Spinal cord (tissue), 9 donors: ENCODE measurements at regions not wholly inside any gene's neighbourhood (a gene's known extent, or its start where the extent isn't known, plus 50 kb on each side); places are given as distances from the start of the nearest gene placed in this dataset.
"Not testable (repeated sequence)": the region's sequence is repeated elsewhere in the genome, so short reads cannot be mapped to it uniquely, and the experiment has no call there.

ENCODE experiments used
- DNase-seq, 6 donors: peaks; one replicate each; pipeline versions ENCODE4 v3.0.0 to v3.0.0-alpha.2; 2013 to 2015; ENCODE audit warnings: low spot score in 6 of 6, low read depth in 4 of 6
- H3K27ac ChIP-seq: one replicate; pipeline ENCODE4 v1.5.1; 2013; ENCODE audit warnings: low read depth, low read length, control low read depth
- H3K27me3 ChIP-seq: one replicate; pipeline ENCODE4 v1.6.1; 2013; ENCODE audit warnings: low read length; ENCODE audit not compliant: control insufficient read depth, insufficient read depth
- H3K36me3 ChIP-seq: one replicate; pipeline ENCODE4 v1.6.1; 2013; ENCODE audit warnings: low read length; ENCODE audit not compliant: control insufficient read depth, insufficient read depth
- H3K4me1 ChIP-seq: one replicate; pipeline ENCODE4 v1.6.1; 2013; ENCODE audit warnings: low read length; ENCODE audit not compliant: control insufficient read depth, insufficient read depth
- H3K4me3 ChIP-seq: one replicate; pipeline ENCODE4 v1.5.1; 2013; ENCODE audit warnings: low read depth, low read length, control low read depth
- H3K9me3 ChIP-seq: one replicate; pipeline ENCODE4 v1.6.1; 2013; ENCODE audit warnings: low read length; ENCODE audit not compliant: control insufficient read depth, insufficient read depth
- WGBS: methylation state at CpG from one replicate; pipeline ENCODE4 v1.1.5; 2013; ENCODE audit warnings: missing lambda C conversion rate; ENCODE audit not compliant: insufficient coverage; 5-methylcytosine and 5-hydroxymethylcytosine counted together
- donor health status: healthy.

DNA sequence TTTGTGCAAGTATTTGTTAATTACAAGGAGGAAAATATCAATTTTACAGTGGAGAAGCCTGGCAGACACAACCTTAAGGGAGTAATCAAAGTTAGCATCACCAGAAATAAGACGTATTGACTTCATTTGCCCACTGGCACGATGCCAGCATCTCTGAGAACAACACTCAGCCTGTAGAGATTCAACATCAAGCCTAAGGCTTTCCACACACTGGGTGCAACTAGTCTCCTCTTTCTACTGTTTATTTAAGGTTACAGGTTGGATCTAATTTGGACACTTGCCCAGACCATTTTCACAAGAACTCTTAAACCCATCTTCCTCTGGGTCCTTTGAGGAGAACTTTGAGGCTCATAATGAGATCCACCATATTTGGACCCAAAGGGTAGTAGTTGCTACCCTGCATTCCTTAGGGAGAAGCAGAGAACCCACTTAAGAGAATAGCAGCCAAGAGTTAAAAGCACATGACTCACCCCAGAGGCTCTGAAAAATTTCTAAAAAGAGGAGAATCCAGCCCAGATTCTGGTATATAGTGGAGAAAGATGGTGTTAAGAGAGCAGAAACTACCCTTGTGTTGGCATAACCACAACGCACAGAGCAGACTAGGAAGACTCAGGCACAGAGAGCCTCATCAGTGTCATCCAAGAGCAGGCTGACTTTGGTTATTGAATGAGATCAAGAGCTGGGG lies 97.3 kb downstream of the CCDC71L start:
- no peaks in the 10 kb centered on the region for H3K9me3 ChIP-seq
- peak in 2 of 6 donors; percentile 7 to 77 for DNase-seq
- H3K36me3 ChIP-seq = no peaks in the 10 kb centered on the region
- H3K27me3 ChIP-seq = no peaks in the 10 kb centered on the region
- no peak overlapping the region for H3K27ac ChIP-seq
- H3K4me3 ChIP-seq = no peak overlapping the region
- H3K4me1 ChIP-seq = no peaks in the 10 kb centered on the region
- 90% methylated on average over 1 of the region's 3 CpGs for WGBS

DNA sequence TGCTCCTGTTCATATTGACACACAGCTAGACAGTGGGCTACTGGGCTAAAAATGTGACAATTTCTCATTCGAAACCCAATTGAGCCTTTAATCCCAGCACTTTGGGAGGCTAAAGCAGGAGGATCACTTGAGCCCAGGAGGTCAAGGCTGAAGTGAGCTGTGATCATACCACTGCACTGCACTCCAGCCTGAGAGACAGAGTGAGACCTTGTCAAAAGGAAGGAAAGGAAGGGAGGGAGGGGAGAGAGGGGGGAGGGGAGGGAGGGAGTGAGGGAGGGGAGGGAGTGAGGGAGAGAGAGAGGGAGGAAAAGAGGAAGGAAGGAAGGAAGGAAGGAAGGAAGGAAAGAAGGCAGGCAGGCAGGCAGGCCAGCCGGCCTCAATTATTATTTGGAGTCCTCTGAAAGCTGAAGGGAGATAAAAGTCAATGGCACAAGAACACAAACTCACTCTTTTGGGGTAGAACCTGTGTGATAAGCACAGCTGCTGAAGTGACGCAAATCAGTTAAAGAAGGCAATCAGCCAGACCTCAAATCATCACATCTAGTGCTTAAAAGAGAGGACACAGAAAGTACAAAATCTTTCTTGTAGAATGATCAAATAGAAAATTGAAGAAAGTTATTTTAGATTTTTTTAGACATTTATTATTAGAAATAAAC lies 98.1 kb downstream of the CCDC71L start:
- no peaks in the 10 kb centered on the region for H3K27me3 ChIP-seq
- peak in 1 of 6 donors; percentile 5 for DNase-seq
- WGBS = 92% methylated on average over 2 of the region's 3 CpGs
- no peaks in the 10 kb centered on the region for H3K4me1 ChIP-seq
- no peak overlapping the region for H3K27ac ChIP-seq
- H3K36me3 ChIP-seq = no peaks in the 10 kb centered on the region
- no peak overlapping the region for H3K4me3 ChIP-seq
- no peaks in the 10 kb centered on the region for H3K9me3 ChIP-seq

- 76% methylated on average over 2 of the region's 4 CpGs for WGBS
- H3K4me1 ChIP-seq = no peaks in the 10 kb centered on the region
- H3K36me3 ChIP-seq = no peaks in the 10 kb centered on the region
- H3K9me3 ChIP-seq = no peaks in the 10 kb centered on the region
- no peaks in the 10 kb centered on the region for H3K27me3 ChIP-seq
- H3K4me3 ChIP-seq = no peak overlapping the region
- no peak for DNase-seq
- H3K27ac ChIP-seq = no peak overlapping the region
Observed at GRCh38 chr7:106561666-106562411, 99.1 kb downstream of the CCDC71L start.

DNA sequence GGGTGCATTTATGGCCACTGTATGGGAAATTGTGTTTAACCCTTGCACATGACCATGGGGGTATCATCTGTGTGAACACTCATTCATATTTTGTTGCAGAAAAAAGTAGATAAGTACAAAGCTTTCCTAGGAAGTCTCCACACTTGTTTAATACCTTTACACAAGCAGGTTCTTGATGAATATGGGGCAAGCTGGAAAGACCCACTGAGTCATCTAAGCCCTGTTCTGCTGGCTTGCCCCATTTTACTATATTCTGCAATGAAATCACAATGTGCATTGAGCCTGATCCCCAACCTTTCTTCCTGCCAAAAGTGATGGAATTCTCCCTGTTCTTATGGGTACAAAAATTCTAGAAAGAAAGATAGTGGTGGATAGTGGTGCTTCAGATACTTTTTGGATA lies 99.8 kb downstream of the CCDC71L start:
- H3K9me3 ChIP-seq = no peaks in the 10 kb centered on the region
- no peak overlapping the region for H3K27ac ChIP-seq
- no peaks in the 10 kb centered on the region for H3K36me3 ChIP-seq
- no peaks in the 10 kb centered on the region for H3K27me3 ChIP-seq
- no peak overlapping the region for H3K4me3 ChIP-seq
- no peak for DNase-seq
- H3K4me1 ChIP-seq = no peaks in the 10 kb centered on the region

GRCh38 chr7:106560482-106560881 lies 100.5 kb downstream of the CCDC71L start:
- DNase-seq = no peak
- Histone ChIP-seq H3K4me1 (no peaks in the 10 kb centered on the region), H3K27ac (no peak overlapping the region), H3K4me3 (no peak overlapping the region), H3K36me3 (no peaks in the 10 kb centered on the region), H3K27me3 (no peaks in the 10 kb centered on the region), H3K9me3 (no peaks in the 10 kb centered on the region)
- 98% methylated on average over 5 of the region's 5 CpGs for WGBS

- not testable (repeated sequence) for H3K27me3 ChIP-seq, H3K9me3 ChIP-seq, H3K27ac ChIP-seq, H3K4me3 ChIP-seq, H3K4me1 ChIP-seq, DNase-seq, H3K36me3 ChIP-seq
- no CpG with 5 or more reads among the region's 2 CpGs for WGBS
Observed at GRCh38 chr7:106556244-106556643, 104.7 kb downstream of the CCDC71L start.

GRCh38 chr7:106554623-106555022 lies 106.3 kb downstream of the CCDC71L start:
- H3K27me3 ChIP-seq, DNase-seq, H3K36me3 ChIP-seq, H3K4me1 ChIP-seq, H3K9me3 ChIP-seq, H3K27ac ChIP-seq, H3K4me3 ChIP-seq: not testable (repeated sequence)
- no CpG with 5 or more reads among the region's 1 CpG for WGBS

GRCh38 chr7:106553446-106553836 lies 107.5 kb downstream of the CCDC71L start:
- WGBS = 85% methylated on average over 2 of the region's 3 CpGs
- no peaks in the 10 kb centered on the region for H3K27me3 ChIP-seq
- no peaks in the 10 kb centered on the region for H3K36me3 ChIP-seq

DNA sequence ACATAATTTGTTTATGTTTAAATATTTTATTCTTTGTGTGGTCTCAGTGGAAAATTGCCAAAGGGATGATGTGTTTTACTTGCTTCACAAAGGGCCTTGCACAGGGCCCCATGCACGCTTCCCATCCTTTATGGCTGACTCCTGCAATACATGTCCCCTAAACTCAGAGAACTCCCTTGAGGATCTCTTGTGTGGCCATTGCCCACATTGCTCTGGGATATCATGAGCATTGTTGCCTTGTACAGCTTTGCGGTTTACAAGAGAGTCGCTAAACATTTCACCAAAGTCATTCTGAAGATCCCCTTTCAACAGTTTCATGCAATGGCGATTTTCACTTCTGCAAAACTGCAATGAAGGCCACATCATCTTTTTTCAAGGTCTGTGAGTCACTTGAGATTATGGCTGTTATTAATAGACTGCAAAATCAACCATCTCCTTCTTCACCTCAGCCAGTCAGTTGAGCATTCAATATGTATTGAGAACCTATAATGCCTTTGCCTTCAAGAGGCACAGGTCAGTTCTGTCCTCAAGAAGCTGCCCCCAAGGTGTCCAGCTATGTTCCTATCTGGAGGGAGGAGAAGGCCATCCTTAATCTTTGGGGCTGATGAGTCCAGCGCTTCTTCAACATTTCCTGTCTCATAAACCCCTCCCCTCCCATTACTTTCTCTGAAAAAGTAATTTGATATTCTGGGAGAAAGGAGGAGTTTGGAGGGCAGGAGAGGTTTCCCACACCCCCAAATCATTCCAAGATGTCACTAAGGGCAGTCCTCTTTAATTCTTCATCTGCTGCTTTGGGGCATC lies 108.1 kb downstream of the CCDC71L start:
- Histone ChIP-seq H3K4me1 (no peaks in the 10 kb centered on the region), H3K27ac (no peak overlapping the region)
- 100% methylated on average over 1 of the region's 5 CpGs for WGBS

More at GRCh38 chr7:106553446-106553836, 107.5 kb downstream of the CCDC71L start:
- H3K4me1 ChIP-seq = no peaks in the 10 kb centered on the region
- no peaks in the 10 kb centered on the region for H3K9me3 ChIP-seq
- DNase-seq = no peak
- no peak overlapping the region for H3K4me3 ChIP-seq
- H3K27ac ChIP-seq = no peak overlapping the region

More for the DNA sequence above, 108.1 kb downstream of the CCDC71L start:
- Histone ChIP-seq H3K27me3 (no peaks in the 10 kb centered on the region), H3K4me3 (no peak overlapping the region), H3K9me3 (no peaks in the 10 kb centered on the region), H3K36me3 (no peaks in the 10 kb centered on the region)
- no peak for DNase-seq
